ENCODE measurements at regions not wholly inside any gene's neighbourhood (a gene's known extent, or its start where the extent isn't known, plus 50 kb on each side); places are given as distances from the start of the nearest gene placed in this dataset.

GRCh38 chr22:48692734-48693376 is 1134.8 kb downstream of the BRD1 start:
- no peak for TF ChIP-seq GATA2 (IDR thresholded peaks at IDR 0.05; ENCODE audit: low read depth, low read length)
- TF ChIP-seq GATA3 (IDR thresholded peaks at IDR 0.05; ENCODE audit: low read depth, low read length) = no peak
